Gastroesophageal sphincter (tissue), 3 donors: ENCODE measurements at regions not wholly inside any gene's neighbourhood (a gene's known extent, or its start where the extent isn't known, plus 50 kb on each side); places are given as distances from the start of the nearest gene placed in this dataset.
A peak's percentile ranks its signal among the peaks of the same experiment; 100 is the strongest.

Experiments used
- POLR2A ChIP-seq, 2 donors: fragments of 450-650 bp; IDR thresholded peaks; one replicate each; pipeline ENCODE4 v1.6.1; 2017; ENCODE audit warnings: antibody characterized with exemption in 2 of 2, mild to moderate bottlenecking in 2 of 2, moderate library complexity in 1 of 2
- TF ChIP-seq, protein P1 (sequence below), 4 experiments: fragments of 200-600 bp in 2 of 4; fragments of 450-650 bp in 2 of 4; sonication (generic) in 1 of 4; IDR thresholded peaks; one replicate each; pipeline ENCODE4 v1.5.1; 2017 to 2019; ENCODE audit warnings: antibody characterized with exemption in 4 of 4, mild to moderate bottlenecking in 2 of 4, moderate library complexity in 2 of 4

GRCh38 chr2:217652761-217653639 lies 349.8 kb downstream of the TNS1 start:
- TF ChIP-seq, protein P1, sequence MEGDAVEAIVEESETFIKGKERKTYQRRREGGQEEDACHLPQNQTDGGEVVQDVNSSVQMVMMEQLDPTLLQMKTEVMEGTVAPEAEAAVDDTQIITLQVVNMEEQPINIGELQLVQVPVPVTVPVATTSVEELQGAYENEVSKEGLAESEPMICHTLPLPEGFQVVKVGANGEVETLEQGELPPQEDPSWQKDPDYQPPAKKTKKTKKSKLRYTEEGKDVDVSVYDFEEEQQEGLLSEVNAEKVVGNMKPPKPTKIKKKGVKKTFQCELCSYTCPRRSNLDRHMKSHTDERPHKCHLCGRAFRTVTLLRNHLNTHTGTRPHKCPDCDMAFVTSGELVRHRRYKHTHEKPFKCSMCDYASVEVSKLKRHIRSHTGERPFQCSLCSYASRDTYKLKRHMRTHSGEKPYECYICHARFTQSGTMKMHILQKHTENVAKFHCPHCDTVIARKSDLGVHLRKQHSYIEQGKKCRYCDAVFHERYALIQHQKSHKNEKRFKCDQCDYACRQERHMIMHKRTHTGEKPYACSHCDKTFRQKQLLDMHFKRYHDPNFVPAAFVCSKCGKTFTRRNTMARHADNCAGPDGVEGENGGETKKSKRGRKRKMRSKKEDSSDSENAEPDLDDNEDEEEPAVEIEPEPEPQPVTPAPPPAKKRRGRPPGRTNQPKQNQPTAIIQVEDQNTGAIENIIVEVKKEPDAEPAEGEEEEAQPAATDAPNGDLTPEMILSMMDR (IDR thresholded peaks at IDR 0.05), result peak in 2 of 4 experiments; percentile 27 to 45
- TF ChIP-seq POLR2A (IDR thresholded peaks at IDR 0.05), result no peak
